ENCODE measurements at regions not wholly inside any gene's neighbourhood (a gene's known extent, or its start where the extent isn't known, plus 50 kb on each side); places are given as distances from the start of the nearest gene placed in this dataset.
A peak's percentile ranks its signal among the peaks of the same experiment; 100 is the strongest.

- no peaks in the 10 kb centered on the region for H3K36me3 Mint-ChIP-seq (ENCODE audit: low read depth)
- no peak overlapping the region for H3K4me3 Mint-ChIP-seq
- H3K27me3 Mint-ChIP-seq (ENCODE audit: insufficient read depth): no peaks in the 10 kb centered on the region; the same call in 1 of the 2 replicates
- DNase-seq: peak; percentile 43
- H3K27ac Mint-ChIP-seq: no peak overlapping the region
- no peaks in the 10 kb centered on the region for H3K9me3 Mint-ChIP-seq
- peak; percentile 26; the same call in 1 of the 2 replicates for TF ChIP-seq CTCF (IDR thresholded peaks at IDR 0.05)
- H3K4me1 Mint-ChIP-seq (ENCODE audit: low read depth): peaks cover 61% of the 10 kb centered on the region
Observed at GRCh38 chr5:103375350-103375749, 116.8 kb downstream of the MACIR start.

GRCh38 chr5:103374473-103374963 is 116.0 kb downstream of the MACIR start:
- Mint-ChIP-seq H3K27ac (no peak overlapping the region), H3K4me3 (no peak overlapping the region), H3K9me3 (no peaks in the 10 kb centered on the region), H3K27me3 (ENCODE audit: insufficient read depth) (no peaks in the 10 kb centered on the region), H3K4me1 (ENCODE audit: low read depth) (peaks cover 61% of the 10 kb centered on the region), H3K36me3 (ENCODE audit: low read depth) (no peaks in the 10 kb centered on the region)
- no peak for TF ChIP-seq CTCF (IDR thresholded peaks at IDR 0.05)
- DNase-seq: no peak

GRCh38 chr5:103373597-103374472 is 115.3 kb downstream of the MACIR start:
- no peak overlapping the region for H3K27ac Mint-ChIP-seq
- no peaks in the 10 kb centered on the region for H3K27me3 Mint-ChIP-seq (ENCODE audit: insufficient read depth)
- DNase-seq: no peak
- no peaks in the 10 kb centered on the region for H3K36me3 Mint-ChIP-seq (ENCODE audit: low read depth)
- no peaks in the 10 kb centered on the region for H3K9me3 Mint-ChIP-seq
- peaks cover 58% of the 10 kb centered on the region for H3K4me1 Mint-ChIP-seq (ENCODE audit: low read depth)
- H3K4me3 Mint-ChIP-seq: no peak overlapping the region
- no peak for TF ChIP-seq CTCF (IDR thresholded peaks at IDR 0.05)

DNA sequence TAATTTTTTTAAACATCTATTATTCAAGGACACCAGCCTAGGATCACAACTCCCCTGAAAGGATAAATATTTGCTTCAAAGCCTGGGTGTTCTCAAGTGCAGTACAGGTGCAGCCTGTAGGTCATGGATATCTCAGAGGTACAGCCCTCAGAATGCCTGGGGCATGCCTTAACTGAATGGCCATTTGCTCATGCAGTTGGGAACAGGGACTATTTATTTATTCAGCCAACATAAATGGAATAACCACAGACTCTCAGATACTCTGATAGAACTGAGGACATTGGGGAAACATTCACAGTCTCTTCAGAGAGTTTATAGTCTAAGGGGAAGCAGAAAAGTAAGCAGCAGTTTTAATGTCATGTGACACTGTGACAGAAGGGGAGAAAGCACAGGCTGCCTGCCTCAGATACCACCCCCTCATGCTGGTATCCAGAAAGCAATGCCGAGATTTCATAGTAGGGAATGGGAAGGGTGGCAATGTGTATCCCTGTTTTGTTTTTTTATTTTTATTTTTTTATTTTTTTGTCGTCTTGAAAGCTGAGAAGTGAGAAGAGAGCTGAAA is 112.6 kb downstream of the MACIR start:
- Mint-ChIP-seq H3K4me1 (ENCODE audit: low read depth) (peaks cover 36% of the 10 kb centered on the region), H3K27ac (no peak overlapping the region), H3K27me3 (ENCODE audit: insufficient read depth) (no peaks in the 10 kb centered on the region), H3K9me3 (no peaks in the 10 kb centered on the region), H3K4me3 (no peak overlapping the region), H3K36me3 (ENCODE audit: low read depth) (no peaks in the 10 kb centered on the region)
- DNase-seq: no peak
- TF ChIP-seq CTCF (IDR thresholded peaks at IDR 0.05): no peak

DNA sequence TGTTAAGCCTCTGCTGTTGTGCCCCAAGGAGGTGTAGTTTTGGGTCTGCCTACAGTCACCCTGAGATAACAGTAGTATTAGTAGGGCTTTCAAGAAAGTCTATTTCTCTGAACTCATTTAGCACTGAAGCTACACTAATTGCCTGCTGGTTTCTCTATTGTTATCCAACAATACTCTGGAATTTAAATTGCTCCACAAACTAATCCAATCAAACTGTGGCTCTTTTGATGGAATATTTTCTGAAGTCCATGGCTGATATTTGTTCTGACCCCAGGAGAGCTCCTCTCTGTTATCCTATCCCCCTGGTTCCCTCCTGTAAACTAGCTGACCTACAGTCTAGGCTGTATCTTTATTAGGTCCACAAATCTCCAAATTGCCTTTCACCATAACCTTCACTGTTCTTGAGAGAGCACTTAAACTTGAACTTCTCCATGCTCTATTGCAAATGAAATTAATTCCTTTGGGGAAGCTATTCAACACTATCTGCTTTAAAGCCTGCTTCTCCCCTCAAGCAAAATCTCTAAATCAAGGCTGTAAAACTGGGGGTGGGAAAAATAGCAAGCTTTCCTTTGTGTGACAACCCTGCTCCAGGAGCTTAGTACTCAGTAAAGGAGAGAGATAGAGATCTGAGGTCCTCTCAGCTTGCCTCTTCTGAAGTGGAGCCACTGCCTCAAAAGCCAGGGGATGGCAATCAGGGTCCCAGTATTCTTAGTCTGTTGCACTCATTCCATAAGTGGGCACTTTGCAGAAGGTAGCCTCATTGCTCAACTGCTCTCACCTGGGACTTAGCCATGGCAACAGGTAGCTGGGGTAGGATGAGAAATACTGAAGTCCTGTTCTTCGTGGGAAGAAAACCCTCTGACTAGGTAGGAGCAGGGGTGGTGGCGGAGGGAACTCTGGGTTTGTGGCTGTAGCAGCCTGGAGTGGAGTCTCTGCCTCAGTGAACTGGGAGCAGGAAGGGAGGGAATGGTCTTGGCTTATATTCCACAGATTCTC is 110.9 kb downstream of the MACIR start:
- no peak overlapping the region for H3K27ac Mint-ChIP-seq
- no peaks in the 10 kb centered on the region for H3K27me3 Mint-ChIP-seq (ENCODE audit: insufficient read depth)
- H3K9me3 Mint-ChIP-seq: no peaks in the 10 kb centered on the region
- peaks cover 32% of the 10 kb centered on the region for H3K4me1 Mint-ChIP-seq (ENCODE audit: low read depth)
- DNase-seq: no peak
- no peak for TF ChIP-seq CTCF (IDR thresholded peaks at IDR 0.05)
- H3K36me3 Mint-ChIP-seq (ENCODE audit: low read depth): no peaks in the 10 kb centered on the region
- H3K4me3 Mint-ChIP-seq: no peak overlapping the region
